Liver (tissue), 3 donors: ENCODE measurements at regions not wholly inside any gene's neighbourhood (a gene's known extent, or its start where the extent isn't known, plus 50 kb on each side); places are given as distances from the start of the nearest gene placed in this dataset.

Experiments
- HNF4A ChIP-seq, 2 donors: conservative IDR thresholded peaks; 2 replicates each; pipeline ENCODE4 v1.6.1; 2016; ENCODE audit warnings: antibody characterized with exemption in 2 of 2, mild to moderate bottlenecking in 2 of 2
- JUND ChIP-seq, 2 donors: IDR thresholded peaks; 2 replicates each; pipeline ENCODE4 v1.6.1; 2016; ENCODE audit warnings: antibody characterized with exemption in 2 of 2
- MAX ChIP-seq: IDR thresholded peaks from 2 replicates; pipeline ENCODE4 v1.6.1; 2016; ENCODE audit warnings: antibody characterized with exemption
- TF ChIP-seq, protein P1 (sequence below): fragments of 150-350 bp; IDR thresholded peaks from 2 replicates; pipeline ENCODE4 v1.5.1; 2017; ENCODE audit warnings: improper control_type of control experiment, low read depth, low read length; ENCODE audit not compliant: missing input control
- TF ChIP-seq, protein P2 (sequence below): IDR thresholded peaks from 2 replicates; pipeline ENCODE4 v1.6.1; 2016; ENCODE audit warnings: antibody characterized with exemption
- TF ChIP-seq, protein P3 (sequence below): IDR thresholded peaks from 2 replicates; pipeline ENCODE4 v1.6.1; 2016; ENCODE audit warnings: antibody characterized with exemption, mild to moderate bottlenecking
- donor health status: healthy.
- donor health status: healthy.

GRCh38 chr4:183788308-183788905 lies 116.7 kb upstream of the STOX2 start:
- TF ChIP-seq, protein P1, sequence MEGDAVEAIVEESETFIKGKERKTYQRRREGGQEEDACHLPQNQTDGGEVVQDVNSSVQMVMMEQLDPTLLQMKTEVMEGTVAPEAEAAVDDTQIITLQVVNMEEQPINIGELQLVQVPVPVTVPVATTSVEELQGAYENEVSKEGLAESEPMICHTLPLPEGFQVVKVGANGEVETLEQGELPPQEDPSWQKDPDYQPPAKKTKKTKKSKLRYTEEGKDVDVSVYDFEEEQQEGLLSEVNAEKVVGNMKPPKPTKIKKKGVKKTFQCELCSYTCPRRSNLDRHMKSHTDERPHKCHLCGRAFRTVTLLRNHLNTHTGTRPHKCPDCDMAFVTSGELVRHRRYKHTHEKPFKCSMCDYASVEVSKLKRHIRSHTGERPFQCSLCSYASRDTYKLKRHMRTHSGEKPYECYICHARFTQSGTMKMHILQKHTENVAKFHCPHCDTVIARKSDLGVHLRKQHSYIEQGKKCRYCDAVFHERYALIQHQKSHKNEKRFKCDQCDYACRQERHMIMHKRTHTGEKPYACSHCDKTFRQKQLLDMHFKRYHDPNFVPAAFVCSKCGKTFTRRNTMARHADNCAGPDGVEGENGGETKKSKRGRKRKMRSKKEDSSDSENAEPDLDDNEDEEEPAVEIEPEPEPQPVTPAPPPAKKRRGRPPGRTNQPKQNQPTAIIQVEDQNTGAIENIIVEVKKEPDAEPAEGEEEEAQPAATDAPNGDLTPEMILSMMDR = no peak
- TF ChIP-seq, protein P2, sequence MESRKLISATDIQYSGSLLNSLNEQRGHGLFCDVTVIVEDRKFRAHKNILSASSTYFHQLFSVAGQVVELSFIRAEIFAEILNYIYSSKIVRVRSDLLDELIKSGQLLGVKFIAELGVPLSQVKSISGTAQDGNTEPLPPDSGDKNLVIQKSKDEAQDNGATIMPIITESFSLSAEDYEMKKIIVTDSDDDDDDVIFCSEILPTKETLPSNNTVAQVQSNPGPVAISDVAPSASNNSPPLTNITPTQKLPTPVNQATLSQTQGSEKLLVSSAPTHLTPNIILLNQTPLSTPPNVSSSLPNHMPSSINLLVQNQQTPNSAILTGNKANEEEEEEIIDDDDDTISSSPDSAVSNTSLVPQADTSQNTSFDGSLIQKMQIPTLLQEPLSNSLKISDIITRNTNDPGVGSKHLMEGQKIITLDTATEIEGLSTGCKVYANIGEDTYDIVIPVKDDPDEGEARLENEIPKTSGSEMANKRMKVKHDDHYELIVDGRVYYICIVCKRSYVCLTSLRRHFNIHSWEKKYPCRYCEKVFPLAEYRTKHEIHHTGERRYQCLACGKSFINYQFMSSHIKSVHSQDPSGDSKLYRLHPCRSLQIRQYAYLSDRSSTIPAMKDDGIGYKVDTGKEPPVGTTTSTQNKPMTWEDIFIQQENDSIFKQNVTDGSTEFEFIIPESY = no peak
- TF ChIP-seq JUND (IDR thresholded peaks at IDR 0.05) (no peak), MAX (no peak), HNF4A (conservative IDR thresholded peaks at IDR 0.05) (no peak)
- TF ChIP-seq, protein P3, sequence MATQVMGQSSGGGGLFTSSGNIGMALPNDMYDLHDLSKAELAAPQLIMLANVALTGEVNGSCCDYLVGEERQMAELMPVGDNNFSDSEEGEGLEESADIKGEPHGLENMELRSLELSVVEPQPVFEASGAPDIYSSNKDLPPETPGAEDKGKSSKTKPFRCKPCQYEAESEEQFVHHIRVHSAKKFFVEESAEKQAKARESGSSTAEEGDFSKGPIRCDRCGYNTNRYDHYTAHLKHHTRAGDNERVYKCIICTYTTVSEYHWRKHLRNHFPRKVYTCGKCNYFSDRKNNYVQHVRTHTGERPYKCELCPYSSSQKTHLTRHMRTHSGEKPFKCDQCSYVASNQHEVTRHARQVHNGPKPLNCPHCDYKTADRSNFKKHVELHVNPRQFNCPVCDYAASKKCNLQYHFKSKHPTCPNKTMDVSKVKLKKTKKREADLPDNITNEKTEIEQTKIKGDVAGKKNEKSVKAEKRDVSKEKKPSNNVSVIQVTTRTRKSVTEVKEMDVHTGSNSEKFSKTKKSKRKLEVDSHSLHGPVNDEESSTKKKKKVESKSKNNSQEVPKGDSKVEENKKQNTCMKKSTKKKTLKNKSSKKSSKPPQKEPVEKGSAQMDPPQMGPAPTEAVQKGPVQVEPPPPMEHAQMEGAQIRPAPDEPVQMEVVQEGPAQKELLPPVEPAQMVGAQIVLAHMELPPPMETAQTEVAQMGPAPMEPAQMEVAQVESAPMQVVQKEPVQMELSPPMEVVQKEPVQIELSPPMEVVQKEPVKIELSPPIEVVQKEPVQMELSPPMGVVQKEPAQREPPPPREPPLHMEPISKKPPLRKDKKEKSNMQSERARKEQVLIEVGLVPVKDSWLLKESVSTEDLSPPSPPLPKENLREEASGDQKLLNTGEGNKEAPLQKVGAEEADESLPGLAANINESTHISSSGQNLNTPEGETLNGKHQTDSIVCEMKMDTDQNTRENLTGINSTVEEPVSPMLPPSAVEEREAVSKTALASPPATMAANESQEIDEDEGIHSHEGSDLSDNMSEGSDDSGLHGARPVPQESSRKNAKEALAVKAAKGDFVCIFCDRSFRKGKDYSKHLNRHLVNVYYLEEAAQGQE = no peak
